Aorta (tissue), 5 donors: ENCODE measurements at regions not wholly inside any gene's neighbourhood (a gene's known extent, or its start where the extent isn't known, plus 50 kb on each side); places are given as distances from the start of the nearest gene placed in this dataset.
"Not testable (repeated sequence)": the region's sequence is repeated elsewhere in the genome, so short reads cannot be mapped to it uniquely, and the experiment has no call there.

ENCODE experiments used
- ATAC-seq: fragments of 200-7000 bp; cut with Tn5 transposase; one replicate; pipeline ENCODE4 v1.9.1; 2022; ENCODE audit warnings: moderate library complexity; ENCODE audit not compliant: low FRiP score
- DNase-seq, 2 donors: peaks; one replicate each; pipeline ENCODE4 v3.0.0-alpha.2; 2020
- H3K27ac ChIP-seq, 2 donors: one replicate each; pipeline ENCODE4 v1.5.1; 2013; ENCODE audit warnings: low read length in 2 of 2, mild to moderate bottlenecking in 2 of 2, moderate library complexity in 2 of 2, control low read depth in 1 of 2, inconsistent platforms in 1 of 2, low read depth in 1 of 2
- H3K27me3 ChIP-seq, 2 donors: one replicate each; pipeline ENCODE4 v1.6.1; 2013; ENCODE audit warnings: control low read depth in 1 of 2, low read length in 1 of 2, mild to moderate bottlenecking in 1 of 2, moderate library complexity in 1 of 2; ENCODE audit not compliant: insufficient read depth in 2 of 2, control insufficient read depth in 1 of 2
- H3K36me3 ChIP-seq, 2 donors: one replicate each; pipeline ENCODE4 v1.6.1; 2013; ENCODE audit warnings: control low read depth in 1 of 2, low read length in 1 of 2, mild to moderate bottlenecking in 1 of 2; ENCODE audit not compliant: insufficient read depth in 2 of 2, control insufficient read depth in 1 of 2
- H3K4me1 ChIP-seq, 2 donors: one replicate each; pipeline ENCODE4 v1.6.1; 2013; ENCODE audit warnings: low read length in 2 of 2, control low read depth in 1 of 2, mild to moderate bottlenecking in 1 of 2, moderate library complexity in 1 of 2; ENCODE audit not compliant: insufficient read depth in 2 of 2, control insufficient read depth in 1 of 2
- H3K4me3 ChIP-seq, 2 donors: one replicate each; pipeline ENCODE4 v1.5.1; 2013; ENCODE audit warnings: low read length in 2 of 2, control low read depth in 1 of 2, mild to moderate bottlenecking in 1 of 2
- H3K9me3 ChIP-seq: one replicate; pipeline ENCODE4 v1.6.1; 2013; ENCODE audit warnings: mild to moderate bottlenecking, low read length; ENCODE audit not compliant: control insufficient read depth
- WGBS, 2 donors: extraction: QIAGEN DNeasy Blood & Tissue Kit; methylation state at CpG; one replicate each; pipeline ENCODE4 v1.1.7; 2013; 5-methylcytosine and 5-hydroxymethylcytosine counted together
- intact Hi-C, 2 donors: fragments of 100-400 bp; cut with DNase I; formaldehyde crosslinking; loops; one replicate each; pipeline versions ENCODE4 v1.14.2 to v1.15.0; 2022
- donor health status: healthy with polysubstance abuse.
- donor health status: Bipolar disorder and iron deficiency.
- donor health status: DM: no; HTN: no; CAD: no.
- donor health status: DM: no; HTN: no; CAD: no.
- donor health status: DM: yes; HTN: yes; CAD: no.

GRCh38 chr7:1351881-1352625 lies 107.2 kb downstream of the MICALL2 start:
- 80 to 83% methylated on average over 30 of the region's 30 CpGs for WGBS, 2 donors
- ATAC-seq: no peak

GRCh38 chr7:1352656-1353271 lies 106.5 kb downstream of the MICALL2 start:
- Histone ChIP-seq H3K36me3 (no peaks in the 10 kb centered on the region), H3K27me3 (no peaks in the 10 kb centered on the region), H3K4me1 (no peaks in the 10 kb centered on the region), H3K27ac (no peak overlapping the region), H3K4me3 (no peak overlapping the region), H3K9me3 (no peaks in the 10 kb centered on the region)
- intact Hi-C loops: no loop called here
- 85 to 86% methylated on average over 27 of the region's 27 CpGs for WGBS, 2 donors
- ATAC-seq (no peak), DNase-seq (peak; percentile 25 to 54)

More at GRCh38 chr7:1351881-1352625, 107.2 kb downstream of the MICALL2 start:
- Histone ChIP-seq H3K9me3 (no peaks in the 10 kb centered on the region), H3K4me3 (no peak overlapping the region), H3K27me3 (no peaks in the 10 kb centered on the region), H3K4me1 (no peaks in the 10 kb centered on the region), H3K27ac (no peak overlapping the region), H3K36me3 (no peaks in the 10 kb centered on the region)
- peak; percentile 10 to 71 for DNase-seq
- intact Hi-C loops: no loop called here

GRCh38 chr7:1354661-1355567 lies 104.4 kb downstream of the MICALL2 start:
- Histone ChIP-seq H3K27me3 (no peaks in the 10 kb centered on the region), H3K9me3 (no peaks in the 10 kb centered on the region), H3K4me3 (no peak overlapping the region), H3K27ac (no peak overlapping the region), H3K4me1 (no peaks in the 10 kb centered on the region), H3K36me3 (no peaks in the 10 kb centered on the region)
- WGBS, 2 donors: 70 to 71% methylated on average over 32 of the region's 32 CpGs
- intact Hi-C loops: no loop called here
- DNase-seq (peak; percentile 30 to 70), ATAC-seq (peak; percentile 53)

GRCh38 chr7:1355568-1356340 lies 103.5 kb downstream of the MICALL2 start:
- Histone ChIP-seq H3K27ac (no peak overlapping the region), H3K9me3 (peaks cover 2% of the 10 kb centered on the region), H3K4me3 (no peak overlapping the region), H3K36me3 (no peaks in the 10 kb centered on the region), H3K27me3 (no peaks in the 10 kb centered on the region), H3K4me1 (no peaks in the 10 kb centered on the region)
- DNase-seq: peak; percentile 32 to 59
- 54 to 61% methylated on average over 24 of the region's 24 CpGs for WGBS, 2 donors
- ATAC-seq: no peak
- intact Hi-C loops: no loop called here

GRCh38 chr7:1356853-1357252 lies 102.4 kb downstream of the MICALL2 start:
- H3K36me3 ChIP-seq, H3K4me3 ChIP-seq, DNase-seq, H3K27me3 ChIP-seq, H3K27ac ChIP-seq, H3K4me1 ChIP-seq, intact Hi-C loops, ATAC-seq, H3K9me3 ChIP-seq: not testable (repeated sequence)
- WGBS, 2 donors: 94% methylated on average over 6 of the region's 6 CpGs

- WGBS, 2 donors: 99% methylated on average over 3 of the region's 3 CpGs
- not testable (repeated sequence) for H3K27me3 ChIP-seq
These were observed 102.0 kb downstream of the MICALL2 start for GRCh38 chr7:1357260-1357600.

GRCh38 chr7:1357601-1358271 lies 101.5 kb downstream of the MICALL2 start:
- H3K27me3 ChIP-seq: no peaks in the 10 kb centered on the region
- no peaks in the 10 kb centered on the region for H3K4me1 ChIP-seq

More at GRCh38 chr7:1357260-1357600, 102.0 kb downstream of the MICALL2 start:
- ATAC-seq, DNase-seq, H3K4me3 ChIP-seq, H3K4me1 ChIP-seq, H3K9me3 ChIP-seq, H3K27ac ChIP-seq, intact Hi-C loops, H3K36me3 ChIP-seq: not testable (repeated sequence)

More at GRCh38 chr7:1357601-1358271, 101.5 kb downstream of the MICALL2 start:
- 66 to 68% methylated on average over 15 to 23 of the region's 23 CpGs for WGBS, 2 donors
- Histone ChIP-seq H3K4me3 (no peak overlapping the region), H3K9me3 (peaks cover 2% of the 10 kb centered on the region), H3K27ac (no peak overlapping the region), H3K36me3 (no peaks in the 10 kb centered on the region)
- DNase-seq (peak in 1 of 2 donors; percentile 54), ATAC-seq (no peak)
- intact Hi-C loops: no loop called here
